Endothelial cell of hepatic sinusoid (primary cell): ENCODE measurements at regions not wholly inside any gene's neighbourhood (a gene's known extent, or its start where the extent isn't known, plus 50 kb on each side); places are given as distances from the start of the nearest gene placed in this dataset.

ENCODE experiments used
- in situ Hi-C: cut with HindIII; loops from 2 replicates; pipeline ENCODE4 v1.10.0; 2017; ENCODE audit warnings: low sequenced_read_pairs

GRCh38 chr1:83596331-83596730 lies 402.6 kb downstream of the TTLL7 start:
- in situ Hi-C loops = no loop called here

GRCh38 chr1:83593073-83593472 lies 405.9 kb downstream of the TTLL7 start:
- in situ Hi-C loops = no loop called here

GRCh38 chr1:83588140-83588539 lies 410.8 kb downstream of the TTLL7 start:
- in situ Hi-C loops = no loop called here

GRCh38 chr1:83583351-83584014 lies 415.4 kb downstream of the TTLL7 start:
- in situ Hi-C loops = no loop called here

- in situ Hi-C loops = no loop called here
Measured at GRCh38 chr1:83581747-83582146, 417.2 kb downstream of the TTLL7 start.

- in situ Hi-C loops = loop anchor here (5.0 kb wide), 2 partner anchors 52 to 78 kb away; no protein-coding TSS in a partner anchor
Measured at GRCh38 chr1:83574791-83575190, 424.1 kb downstream of the TTLL7 start.

- in situ Hi-C loops = loop anchor here (5.0 kb wide), 2 partner anchors 51 to 79 kb away; no protein-coding TSS in a partner anchor
Measured at GRCh38 chr1:83573776-83574175, 425.2 kb downstream of the TTLL7 start.

- in situ Hi-C loops = loop anchor here (5.0 kb wide), 2 partner anchors 49 to 81 kb away; no protein-coding TSS in a partner anchor
Measured at GRCh38 chr1:83571536-83571935, 427.4 kb downstream of the TTLL7 start.

GRCh38 chr1:83561346-83561745 lies 437.6 kb downstream of the TTLL7 start:
- in situ Hi-C loops = no loop called here

GRCh38 chr1:83559129-83559840 lies 439.6 kb downstream of the TTLL7 start:
- in situ Hi-C loops = no loop called here

- in situ Hi-C loops = no loop called here
Measured at GRCh38 chr1:83555871-83556270, 443.1 kb downstream of the TTLL7 start.

GRCh38 chr1:83554174-83554573 lies 444.8 kb downstream of the TTLL7 start:
- in situ Hi-C loops = no loop called here

GRCh38 chr1:83552820-83553219 lies 446.1 kb downstream of the TTLL7 start:
- in situ Hi-C loops = no loop called here

GRCh38 chr1:83548311-83548710 lies 450.6 kb downstream of the TTLL7 start:
- in situ Hi-C loops = no loop called here

- in situ Hi-C loops = no loop called here
Measured at GRCh38 chr1:83547901-83548300, 451.0 kb downstream of the TTLL7 start.

- in situ Hi-C loops = no loop called here
Measured at GRCh38 chr1:83546874-83547273, 452.1 kb downstream of the TTLL7 start.

- in situ Hi-C loops = no loop called here
Measured at GRCh38 chr1:83545066-83545862, 453.7 kb downstream of the TTLL7 start.

GRCh38 chr1:83543222-83543973 lies 455.5 kb downstream of the TTLL7 start:
- in situ Hi-C loops = no loop called here

- in situ Hi-C loops = no loop called here
Measured at GRCh38 chr1:83531521-83532309, 467.2 kb downstream of the TTLL7 start.

GRCh38 chr1:83530506-83530905 lies 468.4 kb downstream of the TTLL7 start:
- in situ Hi-C loops = no loop called here
